SU-DHL-6 (cell line): ENCODE measurements at regions not wholly inside any gene's neighbourhood (a gene's known extent, or its start where the extent isn't known, plus 50 kb on each side); places are given as distances from the start of the nearest gene placed in this dataset.

Source experiments
- H2AFZ ChIP-seq: fragments of 200-600 bp; sonication (generic); 2 replicates; pipeline ENCODE4 v1.6.1; 2014; ENCODE audit warnings: low read depth, mild to moderate bottlenecking, moderate library complexity, mixed read lengths, antibody characterized with exemption, low read length; ENCODE audit not compliant: severe bottlenecking
- H3F3A ChIP-seq: fragments of 200-600 bp; shearing (Covaris generic); 2 replicates; pipeline ENCODE4 v1.6.0; 2016; ENCODE audit warnings: antibody characterized with exemption, mild to moderate bottlenecking; ENCODE audit not compliant: insufficient read depth
- H3K27ac ChIP-seq: fragments of 200-600 bp; sonication (generic); 2 replicates; pipeline ENCODE4 v1.5.1; 2016; ENCODE audit warnings: low read depth, mild to moderate bottlenecking, low read length, moderate library complexity, mixed read lengths
- H3K27me3 ChIP-seq: fragments of 200-600 bp; sonication (generic), shearing (Covaris generic); 2 replicates; pipeline ENCODE4 v1.6.0; 2014; ENCODE audit warnings: mild to moderate bottlenecking, low read length
- H3K36me3 ChIP-seq: fragments of 200-600 bp; sonication (generic); 2 replicates; pipeline ENCODE4 v1.6.1; 2014; ENCODE audit warnings: mild to moderate bottlenecking, low read length, mixed read lengths
- H3K4me2 ChIP-seq: fragments of 300-600, 200-600 bp; shearing (Covaris generic), sonication (generic); 2 replicates; pipeline ENCODE4 v1.6.0; 2014; ENCODE audit warnings: low read length, low read depth, mild to moderate bottlenecking; ENCODE audit not compliant: poor library complexity, severe bottlenecking
- H3K4me3 ChIP-seq: fragments of 200-600 bp; sonication (generic); 2 replicates; pipeline ENCODE4 v1.5.1; 2014; ENCODE audit warnings: antibody characterized with exemption, low read length, mild to moderate bottlenecking, mixed read lengths; ENCODE audit not compliant: insufficient read depth, poor library complexity, severe bottlenecking
- H3K79me2 ChIP-seq: fragments of 200-600 bp; sonication (generic); 2 replicates; pipeline ENCODE4 v1.6.1; 2014; ENCODE audit warnings: mild to moderate bottlenecking, low read length, moderate library complexity; ENCODE audit not compliant: insufficient read depth
- H3K9ac ChIP-seq: fragments of 200-600 bp; sonication (generic); 2 replicates; pipeline ENCODE4 v1.7.0; 2014; ENCODE audit warnings: mild to moderate bottlenecking, low read length
- H3K9me2 ChIP-seq: fragments of 200-600 bp; sonication (generic); replicated peaks from 2 replicates; pipeline ENCODE4 v1.6.1; 2014; ENCODE audit warnings: low read length; ENCODE audit not compliant: insufficient read depth
- H3K9me3 ChIP-seq: fragments of 200-600 bp; sonication (generic); 2 replicates; pipeline ENCODE4 v1.6.1; 2014; ENCODE audit warnings: low read length, mixed read lengths; ENCODE audit not compliant: insufficient read depth
- H4K20me1 ChIP-seq: fragments of 200-600 bp; sonication (generic); 2 replicates; pipeline ENCODE4 v1.6.1; 2014; ENCODE audit warnings: low read depth, mild to moderate bottlenecking, antibody characterized with exemption, low read length, moderate library complexity, mixed read lengths
- CTCF ChIP-seq: fragments of 200-600 bp; sonication (generic); IDR thresholded peaks from one replicate; pipeline ENCODE4 v1.5.1; 2017; ENCODE audit warnings: antibody characterized with exemption, mild to moderate bottlenecking, low read length, moderate library complexity; ENCODE audit not compliant: insufficient read depth, poor library complexity, severe bottlenecking
- EZH2phosphoT487 ChIP-seq: fragments of 200-600 bp; sonication (generic), shearing (Covaris generic); conservative IDR thresholded peaks from 2 replicates; pipeline ENCODE4 v1.6.1; 2018; ENCODE audit warnings: mild to moderate bottlenecking, antibody characterized with exemption, low read length, moderate library complexity, mixed read lengths

GRCh38 chr4:125784741-125785140 is 470.0 kb downstream of the FAT4 start:
- H3K36me3 ChIP-seq, result no peaks in the 10 kb centered on the region
- H3K9me2 ChIP-seq, result no peaks in the 10 kb centered on the region
- TF ChIP-seq CTCF, result no peak
- TF ChIP-seq EZH2phosphoT487, result no peak
- H3K4me2 ChIP-seq, result no peak overlapping the region
- no peak overlapping the region for H3K27ac ChIP-seq
- H3K9ac ChIP-seq, result no peak overlapping the region
- no peaks in the 10 kb centered on the region for H3F3A ChIP-seq
- H4K20me1 ChIP-seq, result no peaks in the 10 kb centered on the region
- H3K79me2 ChIP-seq, result no peaks in the 10 kb centered on the region
- no peak overlapping the region for H2AFZ ChIP-seq
- no peak overlapping the region for H3K4me3 ChIP-seq
- no peaks in the 10 kb centered on the region for H3K27me3 ChIP-seq
- H3K9me3 ChIP-seq, result no peaks in the 10 kb centered on the region

- Histone ChIP-seq H3K36me3 (no peaks in the 10 kb centered on the region), H3F3A (no peaks in the 10 kb centered on the region)
These were observed 473.0 kb downstream of the FAT4 start for GRCh38 chr4:125787707-125788106.

GRCh38 chr4:125789023-125789422 is 474.3 kb downstream of the FAT4 start:
- no peak for TF ChIP-seq CTCF
- no peak for TF ChIP-seq EZH2phosphoT487
- Histone ChIP-seq H3K79me2 (no peaks in the 10 kb centered on the region), H3K9me2 (no peaks in the 10 kb centered on the region), H3K27ac (no peak overlapping the region), H3K4me2 (no peak overlapping the region), H3K4me3 (no peak overlapping the region), H3K9me3 (no peaks in the 10 kb centered on the region), H3K9ac (no peak overlapping the region), H4K20me1 (no peaks in the 10 kb centered on the region), H3K36me3 (no peaks in the 10 kb centered on the region), H2AFZ (no peak overlapping the region), H3F3A (no peaks in the 10 kb centered on the region), H3K27me3 (no peaks in the 10 kb centered on the region)

More at GRCh38 chr4:125787707-125788106, 473.0 kb downstream of the FAT4 start:
- Histone ChIP-seq H3K9me2 (no peaks in the 10 kb centered on the region), H3K27me3 (no peaks in the 10 kb centered on the region), H3K27ac (no peak overlapping the region), H4K20me1 (no peaks in the 10 kb centered on the region), H3K4me2 (no peak overlapping the region), H3K4me3 (no peak overlapping the region), H3K79me2 (no peaks in the 10 kb centered on the region), H3K9me3 (no peaks in the 10 kb centered on the region), H3K9ac (no peak overlapping the region), H2AFZ (no peak overlapping the region)
- TF ChIP-seq EZH2phosphoT487 (no peak), CTCF (no peak)
